ENCODE measurements at regions not wholly inside any gene's neighbourhood (a gene's known extent, or its start where the extent isn't known, plus 50 kb on each side); places are given as distances from the start of the nearest gene placed in this dataset.

GRCh38 chr5:18119156-18119785 lies 485.0 kb downstream of the TAF11L14 start:
- no peaks in the 10 kb centered on the region for H3K4me1 ChIP-seq (ENCODE audit: control insufficient read depth in 3 of 3, insufficient read depth in 3 of 3, low read length in 3 of 3)
- H3K9me3 ChIP-seq (ENCODE audit: control insufficient read depth in 3 of 3, low read length in 3 of 3), result no peaks in the 10 kb centered on the region
- no peak overlapping the region for H3K9ac ChIP-seq (ENCODE audit: low read depth in 1 of 3, low read length in 3 of 3)
- no peaks in the 10 kb centered on the region for H3K27me3 ChIP-seq (ENCODE audit: control insufficient read depth in 3 of 3, insufficient read depth in 3 of 3, low read length in 3 of 3)
- H3K36me3 ChIP-seq (ENCODE audit: control insufficient read depth in 3 of 3, insufficient read depth in 3 of 3, low read length in 3 of 3), result no peaks in the 10 kb centered on the region
- H3K27ac ChIP-seq (ENCODE audit: low read depth, low read length), result no peak overlapping the region
- H3K4me3 ChIP-seq (ENCODE audit: low read length in 3 of 3), result no peak overlapping the region

- Histone ChIP-seq H3K4me3 (ENCODE audit: low read length in 3 of 3) (no peak overlapping the region), H3K4me1 (ENCODE audit: control insufficient read depth in 3 of 3, insufficient read depth in 3 of 3, low read length in 3 of 3) (no peaks in the 10 kb centered on the region), H3K27me3 (ENCODE audit: control insufficient read depth in 3 of 3, insufficient read depth in 3 of 3, low read length in 3 of 3) (no peaks in the 10 kb centered on the region)
These were observed 507.0 kb downstream of the TAF11L14 start for GRCh38 chr5:18141222-18141621.

GRCh38 chr5:18142831-18143230 lies 508.6 kb downstream of the TAF11L14 start:
- no peak overlapping the region for H3K9ac ChIP-seq (ENCODE audit: low read depth in 1 of 3, low read length in 3 of 3)
- H3K27me3 ChIP-seq (ENCODE audit: control insufficient read depth in 3 of 3, insufficient read depth in 3 of 3, low read length in 3 of 3), result no peaks in the 10 kb centered on the region
- no peaks in the 10 kb centered on the region for H3K4me1 ChIP-seq (ENCODE audit: control insufficient read depth in 3 of 3, insufficient read depth in 3 of 3, low read length in 3 of 3)
- H3K27ac ChIP-seq (ENCODE audit: low read depth, low read length), result no peak overlapping the region
- no peaks in the 10 kb centered on the region for H3K36me3 ChIP-seq (ENCODE audit: control insufficient read depth in 3 of 3, insufficient read depth in 3 of 3, low read length in 3 of 3)
- no peak overlapping the region for H3K4me3 ChIP-seq (ENCODE audit: low read length in 3 of 3)
- no peaks in the 10 kb centered on the region for H3K9me3 ChIP-seq (ENCODE audit: control insufficient read depth in 3 of 3, low read length in 3 of 3)

More at GRCh38 chr5:18141222-18141621, 507.0 kb downstream of the TAF11L14 start:
- H3K9ac ChIP-seq (ENCODE audit: low read depth in 1 of 3, low read length in 3 of 3), result no peak overlapping the region
- no peak overlapping the region for H3K27ac ChIP-seq (ENCODE audit: low read depth, low read length)
- H3K36me3 ChIP-seq (ENCODE audit: control insufficient read depth in 3 of 3, insufficient read depth in 3 of 3, low read length in 3 of 3), result no peaks in the 10 kb centered on the region
- no peaks in the 10 kb centered on the region for H3K9me3 ChIP-seq (ENCODE audit: control insufficient read depth in 3 of 3, low read length in 3 of 3)

GRCh38 chr5:18152671-18153070 lies 518.4 kb downstream of the TAF11L14 start:
- H3K27me3 ChIP-seq (ENCODE audit: control insufficient read depth in 3 of 3, insufficient read depth in 3 of 3, low read length in 3 of 3), result no peaks in the 10 kb centered on the region
- no peak overlapping the region for H3K27ac ChIP-seq (ENCODE audit: low read depth, low read length)

GRCh38 chr5:18158166-18158565 lies 523.9 kb downstream of the TAF11L14 start:
- H3K9me3 ChIP-seq (ENCODE audit: control insufficient read depth in 3 of 3, low read length in 3 of 3), result peaks cover 0 to 6% (median 2%) of the 10 kb centered on the region in 3 donors
- no peaks in the 10 kb centered on the region for H3K4me1 ChIP-seq (ENCODE audit: control insufficient read depth in 3 of 3, insufficient read depth in 3 of 3, low read length in 3 of 3)
- H3K9ac ChIP-seq (ENCODE audit: low read depth in 1 of 3, low read length in 3 of 3), result no peak overlapping the region
- H3K4me3 ChIP-seq (ENCODE audit: low read length in 3 of 3), result no peak overlapping the region
- H3K27me3 ChIP-seq (ENCODE audit: control insufficient read depth in 3 of 3, insufficient read depth in 3 of 3, low read length in 3 of 3), result no peaks in the 10 kb centered on the region
- H3K27ac ChIP-seq (ENCODE audit: low read depth, low read length), result no peak overlapping the region
- no peaks in the 10 kb centered on the region for H3K36me3 ChIP-seq (ENCODE audit: control insufficient read depth in 3 of 3, insufficient read depth in 3 of 3, low read length in 3 of 3)

More at GRCh38 chr5:18152671-18153070, 518.4 kb downstream of the TAF11L14 start:
- H3K9ac ChIP-seq (ENCODE audit: low read depth in 1 of 3, low read length in 3 of 3), result no peak overlapping the region
- no peaks in the 10 kb centered on the region for H3K36me3 ChIP-seq (ENCODE audit: control insufficient read depth in 3 of 3, insufficient read depth in 3 of 3, low read length in 3 of 3)
- H3K4me1 ChIP-seq (ENCODE audit: control insufficient read depth in 3 of 3, insufficient read depth in 3 of 3, low read length in 3 of 3), result no peaks in the 10 kb centered on the region
- H3K4me3 ChIP-seq (ENCODE audit: low read length in 3 of 3), result no peak overlapping the region
- no peaks in the 10 kb centered on the region for H3K9me3 ChIP-seq (ENCODE audit: control insufficient read depth in 3 of 3, low read length in 3 of 3)

GRCh38 chr5:18159331-18159730 lies 525.1 kb downstream of the TAF11L14 start:
- Histone ChIP-seq H3K4me1 (ENCODE audit: control insufficient read depth in 3 of 3, insufficient read depth in 3 of 3, low read length in 3 of 3) (no peaks in the 10 kb centered on the region), H3K4me3 (ENCODE audit: low read length in 3 of 3) (no peak overlapping the region), H3K36me3 (ENCODE audit: control insufficient read depth in 3 of 3, insufficient read depth in 3 of 3, low read length in 3 of 3) (no peaks in the 10 kb centered on the region), H3K9me3 (ENCODE audit: control insufficient read depth in 3 of 3, low read length in 3 of 3) (peaks cover 0 to 6% (median 2%) of the 10 kb centered on the region in 3 donors), H3K27me3 (ENCODE audit: control insufficient read depth in 3 of 3, insufficient read depth in 3 of 3, low read length in 3 of 3) (no peaks in the 10 kb centered on the region), H3K27ac (ENCODE audit: low read depth, low read length) (no peak overlapping the region), H3K9ac (ENCODE audit: low read depth in 1 of 3, low read length in 3 of 3) (no peak overlapping the region)

- H3K4me3 ChIP-seq (ENCODE audit: low read length in 3 of 3), result no peak overlapping the region
- no peak overlapping the region for H3K9ac ChIP-seq (ENCODE audit: low read depth in 1 of 3, low read length in 3 of 3)
- H3K9me3 ChIP-seq (ENCODE audit: control insufficient read depth in 3 of 3, low read length in 3 of 3), result no peaks in the 10 kb centered on the region
- no peaks in the 10 kb centered on the region for H3K4me1 ChIP-seq (ENCODE audit: control insufficient read depth in 3 of 3, insufficient read depth in 3 of 3, low read length in 3 of 3)
- no peaks in the 10 kb centered on the region for H3K36me3 ChIP-seq (ENCODE audit: control insufficient read depth in 3 of 3, insufficient read depth in 3 of 3, low read length in 3 of 3)
- no peak overlapping the region for H3K27ac ChIP-seq (ENCODE audit: low read depth, low read length)
- no peaks in the 10 kb centered on the region for H3K27me3 ChIP-seq (ENCODE audit: control insufficient read depth in 3 of 3, insufficient read depth in 3 of 3, low read length in 3 of 3)
These were observed 537.4 kb downstream of the TAF11L14 start for GRCh38 chr5:18171684-18172083.

- Histone ChIP-seq H3K27ac (ENCODE audit: low read depth, low read length) (no peak overlapping the region), H3K4me1 (ENCODE audit: control insufficient read depth in 3 of 3, insufficient read depth in 3 of 3, low read length in 3 of 3) (no peaks in the 10 kb centered on the region)
These were observed 545.3 kb downstream of the TAF11L14 start for GRCh38 chr5:18179579-18179978.

GRCh38 chr5:18181575-18181974 lies 547.3 kb downstream of the TAF11L14 start:
- H3K27ac ChIP-seq (ENCODE audit: low read depth, low read length), result no peak overlapping the region
- no peak overlapping the region for H3K9ac ChIP-seq (ENCODE audit: low read depth in 1 of 3, low read length in 3 of 3)
- H3K9me3 ChIP-seq (ENCODE audit: control insufficient read depth in 3 of 3, low read length in 3 of 3), result no peaks in the 10 kb centered on the region
- H3K4me1 ChIP-seq (ENCODE audit: control insufficient read depth in 3 of 3, insufficient read depth in 3 of 3, low read length in 3 of 3), result no peaks in the 10 kb centered on the region
- no peaks in the 10 kb centered on the region for H3K27me3 ChIP-seq (ENCODE audit: control insufficient read depth in 3 of 3, insufficient read depth in 3 of 3, low read length in 3 of 3)
- no peak overlapping the region for H3K4me3 ChIP-seq (ENCODE audit: low read length in 3 of 3)
- H3K36me3 ChIP-seq (ENCODE audit: control insufficient read depth in 3 of 3, insufficient read depth in 3 of 3, low read length in 3 of 3), result no peaks in the 10 kb centered on the region

More at GRCh38 chr5:18179579-18179978, 545.3 kb downstream of the TAF11L14 start:
- Histone ChIP-seq H3K27me3 (ENCODE audit: control insufficient read depth in 3 of 3, insufficient read depth in 3 of 3, low read length in 3 of 3) (no peaks in the 10 kb centered on the region), H3K9ac (ENCODE audit: low read depth in 1 of 3, low read length in 3 of 3) (no peak overlapping the region), H3K36me3 (ENCODE audit: control insufficient read depth in 3 of 3, insufficient read depth in 3 of 3, low read length in 3 of 3) (no peaks in the 10 kb centered on the region), H3K4me3 (ENCODE audit: low read length in 3 of 3) (no peak overlapping the region), H3K9me3 (ENCODE audit: control insufficient read depth in 3 of 3, low read length in 3 of 3) (no peaks in the 10 kb centered on the region)

- Histone ChIP-seq H3K9me3 (ENCODE audit: control insufficient read depth in 3 of 3, low read length in 3 of 3) (peaks cover 0 to 2% (median 0%) of the 10 kb centered on the region in 3 donors), H3K27ac (ENCODE audit: low read depth, low read length) (no peak overlapping the region), H3K9ac (ENCODE audit: low read depth in 1 of 3, low read length in 3 of 3) (no peak overlapping the region), H3K4me1 (ENCODE audit: control insufficient read depth in 3 of 3, insufficient read depth in 3 of 3, low read length in 3 of 3) (no peaks in the 10 kb centered on the region), H3K27me3 (ENCODE audit: control insufficient read depth in 3 of 3, insufficient read depth in 3 of 3, low read length in 3 of 3) (no peaks in the 10 kb centered on the region), H3K4me3 (ENCODE audit: low read length in 3 of 3) (no peak overlapping the region), H3K36me3 (ENCODE audit: control insufficient read depth in 3 of 3, insufficient read depth in 3 of 3, low read length in 3 of 3) (no peaks in the 10 kb centered on the region)
These were observed 561.6 kb downstream of the TAF11L14 start for GRCh38 chr5:18195910-18196309.
